PC-3 (cell line): ENCODE measurements at regions not wholly inside any gene's neighbourhood (a gene's known extent, or its start where the extent isn't known, plus 50 kb on each side); places are given as distances from the start of the nearest gene placed in this dataset.

Experiments used
- ATAC-seq: fragments of 200-7000 bp; cut with Tn5 transposase; 2 replicates; pipeline ENCODE4 v1.9.1; 2020; ENCODE audit warnings: mild to moderate bottlenecking, moderate library complexity
- BruUV-seq: library from RNA; stranded (reverse); fragments of 400-500 nt; replicated peaks from 2 replicates; lab custom pipeline; 2021; lab: Mats Ljungman, UMichigan
- CTCF ChIA-PET: fragments of 300-600 bp; sonication (Branson Sonifier 250); formaldehyde crosslinking; loops from one replicate; lab custom pipeline; 2022; ENCODE audit warnings: antibody characterized with exemption; lab: Charles Lee
- POLR2A ChIA-PET: fragments of 300-600 bp; sonication (Branson Sonifier 250); formaldehyde crosslinking; loops from one replicate; lab custom pipeline; 2022; ENCODE audit warnings: antibody characterized with exemption; ENCODE audit not compliant: unreplicated experiment; lab: Charles Lee
- DNase-seq: peaks from one replicate; pipeline ENCODE4 v3.0.0-alpha.2; 2015
- H2AFZ ChIP-seq: fragments of 300-600 bp; sonication (generic); 2 replicates; pipeline ENCODE4 v1.6.0; 2016; ENCODE audit warnings: antibody characterized with exemption, low read length
- H3F3A ChIP-seq: fragments of 300-600 bp; sonication (generic); one replicate; pipeline ENCODE4 v1.6.0; 2017; ENCODE audit warnings: antibody characterized with exemption, low read length, control low read depth, mild to moderate bottlenecking; ENCODE audit not compliant: unreplicated experiment
- H3K27ac ChIP-seq: fragments of 300-600 bp; sonication (generic); 2 replicates; pipeline ENCODE4 v1.5.1; 2016; ENCODE audit warnings: mild to moderate bottlenecking, low read length
- H3K27me3 ChIP-seq: fragments of 300-600 bp; sonication (generic); 2 replicates; pipeline ENCODE4 v1.6.1; 2016; ENCODE audit warnings: low read length, mixed read lengths
- H3K36me3 ChIP-seq: fragments of 300-600 bp; sonication (generic); 2 replicates; pipeline ENCODE4 v1.6.1; 2016; ENCODE audit warnings: low read depth, mixed run types, low read length, mixed read lengths
- H3K4me1 ChIP-seq: fragments of 300-600 bp; sonication (generic); 2 replicates; pipeline ENCODE4 v1.5.1; 2016; ENCODE audit warnings: low read length; ENCODE audit not compliant: insufficient read depth
- H3K4me2 ChIP-seq: fragments of 300-600 bp; sonication (generic); 2 replicates; pipeline ENCODE4 v1.6.0; 2016; ENCODE audit warnings: low read length
- H3K4me3 ChIP-seq: fragments of 300-600 bp; sonication (generic); 2 replicates; pipeline ENCODE4 v1.5.1; 2016; ENCODE audit warnings: mild to moderate bottlenecking, low read length, mixed read lengths
- H3K79me2 ChIP-seq: fragments of 300-600 bp; sonication (generic); 2 replicates; pipeline ENCODE4 v1.6.1; 2017; ENCODE audit warnings: low read length, mixed read lengths
- H3K9ac ChIP-seq: fragments of 300-600 bp; sonication (generic); 2 replicates; pipeline ENCODE4 v1.6.0; 2016; ENCODE audit warnings: mild to moderate bottlenecking, low read length
- H3K9me2 ChIP-seq: fragments of 300-600 bp; sonication (generic); replicated peaks from 2 replicates; pipeline ENCODE4 v1.6.1; 2016; ENCODE audit warnings: mixed run types, low read length, mixed read lengths
- H3K9me3 ChIP-seq: fragments of 300-600 bp; sonication (generic); 2 replicates; pipeline ENCODE4 v1.6.1; 2016; ENCODE audit warnings: low read length, mixed read lengths
- H4K20me1 ChIP-seq: fragments of 300-600 bp; sonication (generic); 2 replicates; pipeline ENCODE4 v1.6.1; 2016; ENCODE audit warnings: low read length, mixed read lengths
- CTCF ChIP-seq: fragments of 300-600 bp; sonication (generic); conservative IDR thresholded peaks from 2 replicates; pipeline ENCODE4 v1.5.1; 2017; ENCODE audit warnings: antibody characterized with exemption, low read depth, mild to moderate bottlenecking, low read length
- EZH2 ChIP-seq: fragments of 300-600 bp; sonication (generic); IDR thresholded peaks from one replicate; pipeline ENCODE4 v1.6.1; 2017; ENCODE audit warnings: antibody characterized with exemption, mild to moderate bottlenecking, low read length; ENCODE audit not compliant: unreplicated experiment
- EZH2phosphoT487 ChIP-seq: fragments of 300-600 bp; sonication (generic); IDR thresholded peaks from 2 replicates; pipeline ENCODE4 v1.6.1; 2018; ENCODE audit warnings: mild to moderate bottlenecking, antibody characterized with exemption, low read length, borderline replicate concordance
- intact Hi-C: fragments of 100-400 bp; cut with micrococcal nuclease; formaldehyde crosslinking; loops from 2 replicates; pipeline ENCODE4 v1.9.0; 2023

GRCh38 chr18:55876254-55876653 is 288.3 kb upstream of the TCF4 start:
- intact Hi-C loops = no loop called here
- H4K20me1 ChIP-seq = no peaks in the 10 kb centered on the region
- CTCF ChIA-PET = no interaction called here
- ATAC-seq (no peak), DNase-seq (no peak)
- no peaks in the 10 kb centered on the region for H3K27me3 ChIP-seq
- H3K4me3 ChIP-seq = no peak overlapping the region
- no TSS peak for BruUV-seq
- H3K4me2 ChIP-seq = no peak overlapping the region
- H3K9me3 ChIP-seq = no peaks in the 10 kb centered on the region
- no peaks in the 10 kb centered on the region for H3K79me2 ChIP-seq
- H3K4me1 ChIP-seq = no peaks in the 10 kb centered on the region
- H3K9ac ChIP-seq = no peak overlapping the region
- no peak overlapping the region for H2AFZ ChIP-seq
- POLR2A ChIA-PET = no interaction called here
- no peaks in the 10 kb centered on the region for H3K36me3 ChIP-seq
- H3K27ac ChIP-seq = no peak overlapping the region
- TF ChIP-seq CTCF = no peak
- TF ChIP-seq EZH2 = no peak
- TF ChIP-seq EZH2phosphoT487 = no peak
- H3K9me2 ChIP-seq = no peaks in the 10 kb centered on the region
- H3F3A ChIP-seq = no peaks in the 10 kb centered on the region

GRCh38 chr18:55875371-55875901 is 287.4 kb upstream of the TCF4 start:
- ChIA-PET CTCF (interaction anchor here (0.6 kb wide), 1 partner anchor 15 kb away, joined by 3 read pairs; no protein-coding TSS in a partner anchor), POLR2A (no interaction called here)
- H3K36me3 ChIP-seq = no peaks in the 10 kb centered on the region
- no peaks in the 10 kb centered on the region for H3K9me2 ChIP-seq
- no peak overlapping the region for H3K27ac ChIP-seq
- no peak overlapping the region for H2AFZ ChIP-seq
- H3K4me3 ChIP-seq = no peak overlapping the region
- TF ChIP-seq CTCF (no peak), EZH2phosphoT487 (no peak), EZH2 (no peak)
- H3F3A ChIP-seq = no peaks in the 10 kb centered on the region
- H4K20me1 ChIP-seq = no peaks in the 10 kb centered on the region
- no peaks in the 10 kb centered on the region for H3K27me3 ChIP-seq
- DNase-seq = no peak
- H3K79me2 ChIP-seq = no peaks in the 10 kb centered on the region
- peaks cover 4% of the 10 kb centered on the region; the same call in 1 of the 2 replicates for H3K4me1 ChIP-seq
- intact Hi-C loops = no loop called here
- no peak for ATAC-seq
- BruUV-seq = no TSS peak
- no peaks in the 10 kb centered on the region for H3K9me3 ChIP-seq
- H3K9ac ChIP-seq = no peak overlapping the region
- no peak overlapping the region for H3K4me2 ChIP-seq
